H1 (cell line): ENCODE measurements at regions not wholly inside any gene's neighbourhood (a gene's known extent, or its start where the extent isn't known, plus 50 kb on each side); places are given as distances from the start of the nearest gene placed in this dataset.
"Not testable (repeated sequence)": the region's sequence is repeated elsewhere in the genome, so short reads cannot be mapped to it uniquely, and the experiment has no call there.

ENCODE experiments used
- CTCF ChIA-PET: fragments of 300-600 bp; sonication (Branson Sonifier 250); formaldehyde crosslinking; loops from one replicate; lab custom pipeline; 2021; ENCODE audit not compliant: partially characterized antibody; lab: Charles Lee
- POLR2A ChIA-PET: fragments of 300-600 bp; sonication (Branson Sonifier 250); formaldehyde crosslinking; loops from one replicate; lab custom pipeline; 2021; ENCODE audit warnings: inconsistent platforms; ENCODE audit not compliant: partially characterized antibody; lab: Charles Lee
- DNase-seq, 2 experiments: peaks; one replicate each; pipeline versions ENCODE4 v3.0.0 to v3.0.0-alpha.2; 2010 to 2022; ENCODE audit warnings: low spot score in 2 of 2, low read depth in 1 of 2, mixed read lengths in 1 of 2
- FAIRE-seq: peaks from 2 replicates; lab custom pipeline; 2011; peaks lifted over from hg19 to GRCh38; lab: Jason Lieb, UNC
- H2AFZ ChIP-seq: 2 replicates; pipeline ENCODE4 v1.8.1; 2012; ENCODE audit warnings: low read length, inconsistent platforms
- H2AK5ac ChIP-seq: 2 replicates; pipeline ENCODE4 v1.6.1; 2013; ENCODE audit warnings: low read depth, low read length
- H2BK120ac ChIP-seq: replicated peaks from 2 replicates; pipeline ENCODE3; 2013; ENCODE audit warnings: low read depth, low read length, inconsistent platforms
- H2BK12ac ChIP-seq: 2 replicates; pipeline ENCODE4 v1.6.1; 2013; ENCODE audit warnings: low read depth, low read length
- H2BK15ac ChIP-seq: 2 replicates; pipeline ENCODE4 v1.6.1; 2013; ENCODE audit warnings: low read length
- H2BK20ac ChIP-seq: 2 replicates; pipeline ENCODE4 v1.6.1; 2013; ENCODE audit warnings: low read length
- H2BK5ac ChIP-seq: 2 replicates; pipeline ENCODE4 v1.6.1; 2013; ENCODE audit warnings: low read depth, low read length
- H3K14ac ChIP-seq: 2 replicates; pipeline ENCODE4 v1.6.1; 2013; ENCODE audit warnings: inconsistent platforms; ENCODE audit not compliant: insufficient read length
- H3K18ac ChIP-seq: 2 replicates; pipeline ENCODE4 v1.6.1; 2013; ENCODE audit warnings: low read length; ENCODE audit errors: extremely low read depth
- H3K23ac ChIP-seq: 2 replicates; pipeline ENCODE4 v1.6.1; 2013; ENCODE audit warnings: inconsistent platforms; ENCODE audit not compliant: insufficient read length
- H3K23me2 ChIP-seq: 2 replicates; pipeline ENCODE4 v1.6.1; 2013; ENCODE audit warnings: low read depth, low read length
- H3K27ac ChIP-seq: 2 replicates; pipeline ENCODE4 v1.6.1; 2011; ENCODE audit warnings: low read depth, low read length, inconsistent platforms
- H3K27me3 ChIP-seq, 4 experiments: replicated peaks in 1 of 4; 1 replicate in 1 of 4; 2 replicates in 3 of 4; pipeline versions ENCODE4 v1.6.1 to v1.8.1; 2011 to 2013; ENCODE audit warnings: low read length in 3 of 4, mild to moderate bottlenecking in 3 of 4, inconsistent platforms in 2 of 4, mixed read lengths in 2 of 4, moderate library complexity in 1 of 4; ENCODE audit not compliant: control insufficient read depth in 3 of 4, insufficient read depth in 3 of 4; ENCODE audit errors: extremely low read depth in 1 of 4
- H3K36me3 ChIP-seq, 4 experiments: 2 replicates each; pipeline versions ENCODE4 v1.6.1 to v1.8.1; 2011 to 2013; ENCODE audit warnings: mild to moderate bottlenecking in 4 of 4, low read length in 3 of 4, moderate library complexity in 2 of 4, control low read depth in 1 of 4, inconsistent platforms in 1 of 4; ENCODE audit not compliant: insufficient read depth in 4 of 4, control insufficient read depth in 2 of 4
- H3K4ac ChIP-seq: replicated peaks from 2 replicates; pipeline ENCODE3; 2013; ENCODE audit warnings: low read length, low read depth, mixed read lengths, inconsistent platforms; ENCODE audit not compliant: insufficient read length
- H3K4me1 ChIP-seq, 4 experiments: replicated peaks in 1 of 4; 1 replicate in 1 of 4; 2 replicates in 3 of 4; pipeline versions ENCODE4 v1.6.1 to v1.8.1; 2011 to 2013; ENCODE audit warnings: low read length in 3 of 4, inconsistent platforms in 2 of 4, mixed read lengths in 1 of 4; ENCODE audit not compliant: insufficient read depth in 4 of 4, control insufficient read depth in 3 of 4
- H3K4me2 ChIP-seq, 2 experiments: 2 replicates each; pipeline versions ENCODE4 v1.6.1 to v1.8.1; 2011 to 2013; ENCODE audit warnings: low read depth in 2 of 2, low read length in 2 of 2, control low read depth in 1 of 2, inconsistent platforms in 1 of 2, mild to moderate bottlenecking in 1 of 2; ENCODE audit not compliant: insufficient read depth in 1 of 2
- H3K4me3 ChIP-seq, 4 experiments: fragments of 200-600, 300-600 bp in 1 of 4; sonication (generic), shearing (Covaris generic), sonication (Bioruptor Twin) in 1 of 4; 2 replicates each; pipeline versions ENCODE4 v1.5.1 to v1.8.1; 2011 to 2016; ENCODE audit warnings: low read length in 4 of 4, low read depth in 3 of 4, control low read depth in 2 of 4, inconsistent platforms in 2 of 4, mild to moderate bottlenecking in 2 of 4, mixed read lengths in 1 of 4, moderate library complexity in 1 of 4; ENCODE audit not compliant: insufficient read depth in 2 of 4; ENCODE audit errors: extremely low read depth in 1 of 4
- H3K56ac ChIP-seq: replicated peaks from 2 replicates; pipeline ENCODE3; 2013; ENCODE audit warnings: low read depth, mild to moderate bottlenecking, mixed read lengths, low read length, inconsistent platforms; ENCODE audit not compliant: insufficient read length
- H3K79me1 ChIP-seq: 2 replicates; pipeline ENCODE4 v1.6.1; 2013; ENCODE audit warnings: low read depth, low read length, control low read depth
- H3K79me2 ChIP-seq, 2 experiments: 2 replicates each; pipeline versions ENCODE4 v1.6.1 to v1.8.1; 2012 to 2013; ENCODE audit warnings: low read length in 2 of 2, mild to moderate bottlenecking in 2 of 2, inconsistent platforms in 1 of 2; ENCODE audit not compliant: insufficient read depth in 2 of 2, control insufficient read depth in 1 of 2
- H3K9ac ChIP-seq, 4 experiments: replicated peaks in 1 of 4; 1 replicate in 1 of 4; 2 replicates in 3 of 4; pipeline versions ENCODE4 v1.6.1 to v1.8.1; 2011 to 2013; ENCODE audit warnings: low read depth in 3 of 4, low read length in 3 of 4, control low read depth in 2 of 4, mild to moderate bottlenecking in 2 of 4, moderate library complexity in 2 of 4, inconsistent platforms in 1 of 4; ENCODE audit errors: extremely low read depth in 1 of 4
- H3K9me3 ChIP-seq, 2 experiments: 2 replicates each; pipeline versions ENCODE4 v1.6.1 to v1.8.1; 2012 to 2013; ENCODE audit warnings: mild to moderate bottlenecking in 2 of 2, moderate library complexity in 2 of 2, control low read depth in 1 of 2, inconsistent platforms in 1 of 2, low read depth in 1 of 2, low read length in 1 of 2, mixed read lengths in 1 of 2; ENCODE audit not compliant: insufficient read depth in 2 of 2
- H4K20me1 ChIP-seq, 2 experiments: replicated peaks in 1 of 2; 2 replicates each; pipeline versions ENCODE3 to v1.8.1; 2011 to 2013; ENCODE audit warnings: inconsistent platforms in 2 of 2, low read length in 2 of 2, mild to moderate bottlenecking in 1 of 2; ENCODE audit not compliant: insufficient read depth in 2 of 2, control insufficient read depth in 1 of 2
- H4K5ac ChIP-seq: 2 replicates; pipeline ENCODE4 v1.6.1; 2013; ENCODE audit warnings: low read length, low read depth, mixed read lengths, inconsistent platforms; ENCODE audit not compliant: insufficient read length
- H4K8ac ChIP-seq: 2 replicates; pipeline ENCODE4 v1.8.0; 2013; ENCODE audit warnings: mild to moderate bottlenecking, moderate library complexity, low read length, inconsistent platforms; ENCODE audit not compliant: insufficient read depth; ENCODE audit errors: extremely low read depth
- H4K91ac ChIP-seq: replicated peaks from 2 replicates; pipeline ENCODE3; 2013; ENCODE audit warnings: low read length, mixed read lengths, inconsistent platforms; ENCODE audit not compliant: insufficient read length
- WGBS, 2 experiments: shearing (Covaris generic) in 1 of 2; methylation state at CpG; one replicate each; pipeline versions ENCODE4 v1.1.6 to v1.1.7; 2013 to 2015; ENCODE audit warnings: low lambda C conversion rate in 2 of 2, mixed read lengths in 2 of 2, inconsistent platforms in 1 of 2, low coverage in 1 of 2, missing lambda C conversion rate in 1 of 2; ENCODE audit not compliant: insufficient replicate concordance in 2 of 2, insufficient coverage in 1 of 2, insufficient read length in 1 of 2; ENCODE audit errors: extremely low coverage in 1 of 2, missing lambda C conversion rate in 1 of 2; 5-methylcytosine and 5-hydroxymethylcytosine counted together

DNA sequence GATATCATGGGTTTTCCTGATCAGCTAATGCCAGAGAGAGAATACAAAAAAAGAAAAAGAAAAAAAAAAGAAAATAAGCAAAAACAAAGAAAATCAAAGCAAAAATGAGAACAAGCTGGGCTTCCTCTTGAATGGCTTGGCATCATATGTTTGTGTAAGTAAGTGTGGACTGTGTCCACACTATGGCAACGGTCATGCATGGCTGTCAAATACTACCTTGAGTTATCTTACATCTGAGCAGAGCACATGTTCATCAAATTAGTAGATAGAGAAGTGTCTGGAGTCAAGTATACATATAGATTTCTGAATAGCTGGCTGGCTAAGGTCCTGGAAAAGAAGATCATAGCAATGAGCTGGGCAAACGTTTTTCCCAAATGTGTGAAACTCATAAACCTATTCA lies 470.2 kb downstream of the RPIA start:
- H2BK15ac ChIP-seq, POLR2A ChIA-PET, H3K9me3 ChIP-seq, H3K4me1 ChIP-seq, H3K27ac ChIP-seq, H3K4me3 ChIP-seq, H3K56ac ChIP-seq, H3K4ac ChIP-seq, H2AFZ ChIP-seq, H2BK120ac ChIP-seq, H2BK20ac ChIP-seq, H3K9ac ChIP-seq, H3K18ac ChIP-seq, H3K14ac ChIP-seq, H3K79me2 ChIP-seq, H3K23ac ChIP-seq, DNase-seq, FAIRE-seq, H4K20me1 ChIP-seq, H2BK5ac ChIP-seq, H3K79me1 ChIP-seq, H4K5ac ChIP-seq, H3K23me2 ChIP-seq, H4K8ac ChIP-seq, H3K27me3 ChIP-seq, H3K36me3 ChIP-seq, H3K4me2 ChIP-seq, H2BK12ac ChIP-seq, H4K91ac ChIP-seq, H2AK5ac ChIP-seq: not testable (repeated sequence)
- 59% methylated on average over 2 of the region's 2 CpGs; no CpG with 5 or more reads in 1 of the 2 experiments for WGBS, 2 experiments
- CTCF ChIA-PET = interaction anchor here (0.6 kb wide), 1 partner anchor 9 kb away, joined by 3 read pairs; no protein-coding TSS in a partner anchor

DNA sequence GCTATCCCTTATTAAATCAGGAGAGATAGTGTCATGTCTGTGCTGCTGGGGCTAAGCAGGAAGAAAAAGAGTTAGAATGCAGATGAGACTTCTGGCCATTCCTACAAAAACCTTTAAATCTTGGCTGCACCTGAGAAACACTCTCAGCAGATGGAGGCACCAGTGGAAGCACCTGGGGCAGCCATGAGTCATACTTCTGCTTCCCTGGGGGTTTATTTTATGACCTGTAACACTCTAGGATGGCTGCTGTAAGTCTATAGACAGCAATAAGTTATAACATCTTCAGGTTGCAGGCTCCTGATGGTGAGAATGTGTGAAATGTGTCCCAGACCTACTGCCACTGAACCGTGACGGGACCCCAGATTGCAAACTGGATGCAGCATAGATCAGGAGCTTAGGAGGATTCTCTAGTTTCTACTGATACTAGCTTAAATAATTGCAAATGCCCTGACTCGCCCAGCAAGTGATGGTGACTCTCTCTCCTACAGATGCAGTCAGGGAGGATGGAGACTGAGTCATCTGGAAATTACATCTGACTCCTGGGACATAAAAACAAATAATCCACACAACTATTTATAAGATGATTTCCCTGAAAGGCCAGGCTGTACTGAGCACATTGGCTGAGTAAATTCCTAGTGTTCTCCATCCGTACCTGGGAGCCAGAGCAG lies 479.2 kb downstream of the RPIA start:
- H3K79me1 ChIP-seq, H3K4ac ChIP-seq, POLR2A ChIA-PET: not testable (repeated sequence)

More for the DNA sequence above, 479.2 kb downstream of the RPIA start:
- H3K36me3 ChIP-seq, H4K91ac ChIP-seq, H2AK5ac ChIP-seq, H3K27me3 ChIP-seq, H3K4me3 ChIP-seq, H3K79me2 ChIP-seq, H2BK12ac ChIP-seq, H3K27ac ChIP-seq, H4K20me1 ChIP-seq, DNase-seq, H3K14ac ChIP-seq, H3K4me2 ChIP-seq, H3K4me1 ChIP-seq, H2BK20ac ChIP-seq, H3K9ac ChIP-seq, H2BK15ac ChIP-seq, H3K23ac ChIP-seq, H2BK120ac ChIP-seq, H3K56ac ChIP-seq, H2BK5ac ChIP-seq, H3K9me3 ChIP-seq, H3K18ac ChIP-seq, H2AFZ ChIP-seq, H4K5ac ChIP-seq, CTCF ChIA-PET, FAIRE-seq, H3K23me2 ChIP-seq, H4K8ac ChIP-seq: not testable (repeated sequence)
- WGBS, 2 experiments = 73% methylated on average over 1 of the region's 4 CpGs; no CpG with 5 or more reads in 1 of the 2 experiments
